Naive thymus-derived CD4-positive, alpha-beta T cell (primary cell): ENCODE measurements at regions not wholly inside any gene's neighbourhood (a gene's known extent, or its start where the extent isn't known, plus 50 kb on each side); places are given as distances from the start of the nearest gene placed in this dataset.

Experiments
- ATAC-seq: fragments of 150-1000 bp; cut with Tn5 transposase; 2 replicates; pipeline ENCODE4 v1.10.0; 2021; ENCODE audit warnings: mild to moderate bottlenecking, moderate library complexity
- CTCF ChIA-PET: fragments of 350-600 bp; sonication (Branson Sonifier 250); formaldehyde crosslinking; loops from one replicate; lab custom pipeline; 2021; ENCODE audit warnings: antibody characterized with exemption; lab: Charles Lee
- POLR2A ChIA-PET: fragments of 350-600 bp; sonication (Branson Sonifier 250); formaldehyde crosslinking; loops from one replicate; lab custom pipeline; 2021; ENCODE audit warnings: antibody characterized with exemption, inconsistent platforms; lab: Charles Lee
- DNase-seq, 9 donors: peaks; one replicate each; pipeline versions ENCODE4 v3.0.0 to v3.0.0-alpha.2; 2020 to 2022; ENCODE audit warnings: mixed read lengths in 1 of 9
- H3K27ac ChIP-seq: one replicate; pipeline ENCODE4 v1.7.0; 2013; ENCODE audit warnings: mild to moderate bottlenecking, low read depth, low read length, moderate library complexity
- H3K27me3 ChIP-seq, 2 donors: one replicate each; pipeline ENCODE4 v1.7.0; 2013; ENCODE audit warnings: low read length in 2 of 2, mild to moderate bottlenecking in 2 of 2, moderate library complexity in 2 of 2; ENCODE audit not compliant: control insufficient read depth in 2 of 2, insufficient read depth in 2 of 2
- H3K36me3 ChIP-seq, 3 experiments: 1 replicate in 2 of 3; 2 replicates in 1 of 3; pipeline ENCODE4 v1.7.0; 2013; ENCODE audit warnings: low read length in 3 of 3, mild to moderate bottlenecking in 3 of 3, moderate library complexity in 1 of 3; ENCODE audit not compliant: insufficient read depth in 3 of 3, control insufficient read depth in 2 of 3
- H3K4me1 ChIP-seq, 2 donors: one replicate each; pipeline ENCODE4 v1.7.0; 2013; ENCODE audit warnings: low read length in 2 of 2, mild to moderate bottlenecking in 2 of 2, moderate library complexity in 1 of 2; ENCODE audit not compliant: control insufficient read depth in 2 of 2, insufficient read depth in 2 of 2
- H3K4me3 ChIP-seq: 2 replicates; pipeline ENCODE4 v1.7.0; 2013; ENCODE audit warnings: mild to moderate bottlenecking, low read length
- H3K9me3 ChIP-seq, 3 experiments: 1 replicate in 2 of 3; 2 replicates in 1 of 3; pipeline ENCODE4 v1.7.0; 2013; ENCODE audit warnings: low read length in 3 of 3; ENCODE audit not compliant: control insufficient read depth in 2 of 3
- H3K27ac Mint-ChIP-seq, 9 donors: one replicate each; pipeline ENCODE4 v1.8.0; 2020 to 2022; ENCODE audit warnings: mixed read lengths in 9 of 9, mild to moderate bottlenecking in 8 of 9, moderate library complexity in 5 of 9, inconsistent platforms in 2 of 9
- H3K27me3 Mint-ChIP-seq, 5 donors: one replicate each; pipeline ENCODE4 v1.8.0; 2021 to 2022; ENCODE audit warnings: mixed read lengths in 5 of 5, mild to moderate bottlenecking in 1 of 5
- H3K36me3 Mint-ChIP-seq, 5 donors: one replicate each; pipeline ENCODE4 v1.8.0; 2020 to 2022; ENCODE audit warnings: mixed read lengths in 5 of 5, mild to moderate bottlenecking in 3 of 5, inconsistent platforms in 1 of 5
- H3K4me1 Mint-ChIP-seq, 7 donors: one replicate each; pipeline ENCODE4 v1.8.0; 2020 to 2022; ENCODE audit warnings: mixed read lengths in 7 of 7, mild to moderate bottlenecking in 3 of 7, inconsistent platforms in 1 of 7
- H3K4me3 Mint-ChIP-seq, 10 donors: one replicate each; pipeline ENCODE4 v1.8.0; 2020 to 2022; ENCODE audit warnings: mild to moderate bottlenecking in 10 of 10, mixed read lengths in 10 of 10, moderate library complexity in 6 of 10, inconsistent platforms in 2 of 10
- H3K9me3 Mint-ChIP-seq, 11 donors: one replicate each; pipeline ENCODE4 v1.8.0; 2020 to 2022; ENCODE audit warnings: mixed read lengths in 11 of 11, mild to moderate bottlenecking in 4 of 11, inconsistent platforms in 1 of 11, moderate library complexity in 1 of 11
- intact Hi-C, 2 donors: fragments of 100-400 bp; cut with micrococcal nuclease; formaldehyde crosslinking; loops; one replicate each; pipeline ENCODE4 v1.15.1; 2023

- Histone ChIP-seq H3K36me3 (no peaks in the 10 kb centered on the region), H3K4me1 (no peaks in the 10 kb centered on the region), H3K4me3 (no peak overlapping the region), H3K9me3 (no peaks in the 10 kb centered on the region), H3K27ac (no peak overlapping the region), H3K27me3 (no peaks in the 10 kb centered on the region)
- H3K27me3 Mint-ChIP-seq = no peaks in the 10 kb centered on the region
- H3K4me3 Mint-ChIP-seq = no peak overlapping the region
- ATAC-seq = no peak
- H3K27ac Mint-ChIP-seq = no peak overlapping the region
- CTCF ChIA-PET = no interaction called here
- no peaks in the 10 kb centered on the region for H3K4me1 Mint-ChIP-seq
- no peaks in the 10 kb centered on the region for H3K9me3 Mint-ChIP-seq
- DNase-seq = no peak
- intact Hi-C loops = loop anchor here in 1 of 2 donors (10.0 kb wide), 1 partner anchor 135 kb away; no protein-coding TSS in a partner anchor
- POLR2A ChIA-PET = no interaction called here
- H3K36me3 Mint-ChIP-seq = no peaks in the 10 kb centered on the region
Measured at GRCh38 chr18:1710114-1710513, 805.4 kb downstream of the ADCYAP1 start.

GRCh38 chr18:1732143-1732542 lies 827.5 kb downstream of the ADCYAP1 start:
- Histone ChIP-seq H3K27ac (no peak overlapping the region), H3K36me3 (no peaks in the 10 kb centered on the region), H3K27me3 (no peaks in the 10 kb centered on the region), H3K9me3 (no peaks in the 10 kb centered on the region), H3K4me3 (no peak overlapping the region), H3K4me1 (no peaks in the 10 kb centered on the region)
- Mint-ChIP-seq H3K4me3 (no peak overlapping the region), H3K36me3 (no peaks in the 10 kb centered on the region), H3K27me3 (no peaks in the 10 kb centered on the region), H3K27ac (no peak overlapping the region), H3K4me1 (no peaks in the 10 kb centered on the region), H3K9me3 (peaks cover 0 to 10% (median 2%) of the 10 kb centered on the region in 11 donors)
- ChIA-PET POLR2A (no interaction called here), CTCF (no interaction called here)
- intact Hi-C loops = no loop called here
- ATAC-seq = no peak
- no peak for DNase-seq

GRCh38 chr18:1746131-1746530 lies 825.2 kb downstream of the METTL4 start:
- Mint-ChIP-seq H3K36me3 (no peaks in the 10 kb centered on the region), H3K27me3 (peaks cover 0 to 7% (median 4%) of the 10 kb centered on the region in 5 donors), H3K27ac (no peak overlapping the region), H3K9me3 (peaks cover 0 to 20% (median 0%) of the 10 kb centered on the region in 11 donors), H3K4me1 (no peaks in the 10 kb centered on the region), H3K4me3 (no peak overlapping the region)
- Histone ChIP-seq H3K27ac (no peak overlapping the region), H3K36me3 (no peaks in the 10 kb centered on the region), H3K4me1 (no peaks in the 10 kb centered on the region), H3K9me3 (no peaks in the 10 kb centered on the region), H3K4me3 (no peak overlapping the region), H3K27me3 (no peaks in the 10 kb centered on the region)
- POLR2A ChIA-PET = no interaction called here
- no peak for ATAC-seq
- CTCF ChIA-PET = no interaction called here
- intact Hi-C loops = no loop called here
- no peak for DNase-seq

- Histone ChIP-seq H3K27ac (no peak overlapping the region), H3K27me3 (no peaks in the 10 kb centered on the region), H3K4me3 (no peak overlapping the region), H3K36me3 (no peaks in the 10 kb centered on the region), H3K9me3 (no peaks in the 10 kb centered on the region), H3K4me1 (no peaks in the 10 kb centered on the region)
- Mint-ChIP-seq H3K36me3 (peaks cover 0 to 4% (median 0%) of the 10 kb centered on the region in 5 donors), H3K9me3 (peaks cover 0 to 12% (median 0%) of the 10 kb centered on the region in 11 donors), H3K4me3 (no peak overlapping the region), H3K27ac (no peak overlapping the region), H3K27me3 (peaks cover 0 to under 1% (median 0%) of the 10 kb centered on the region in 5 donors), H3K4me1 (no peaks in the 10 kb centered on the region)
- ChIA-PET CTCF (no interaction called here), POLR2A (no interaction called here)
- intact Hi-C loops = no loop called here
- DNase-seq (no peak), ATAC-seq (no peak)
Measured at GRCh38 chr18:1751249-1751648, 820.1 kb downstream of the METTL4 start.

- Mint-ChIP-seq H3K4me1 (no peaks in the 10 kb centered on the region), H3K27me3 (no peaks in the 10 kb centered on the region), H3K27ac (no peak overlapping the region), H3K9me3 (peaks cover 0 to 17% (median 3%) of the 10 kb centered on the region in 11 donors), H3K36me3 (peaks cover 0 to 2% (median 0%) of the 10 kb centered on the region in 5 donors), H3K4me3 (no peak overlapping the region)
- H3K27me3 ChIP-seq = no peaks in the 10 kb centered on the region
- DNase-seq = no peak
- H3K4me3 ChIP-seq = no peak overlapping the region
- ATAC-seq = no peak
- no peaks in the 10 kb centered on the region for H3K9me3 ChIP-seq
- no peaks in the 10 kb centered on the region for H3K4me1 ChIP-seq
- no peaks in the 10 kb centered on the region for H3K36me3 ChIP-seq
- intact Hi-C loops = no loop called here
- H3K27ac ChIP-seq = no peak overlapping the region
- POLR2A ChIA-PET = no interaction called here
- CTCF ChIA-PET = no interaction called here
Measured at GRCh38 chr18:1760901-1761300, 810.4 kb downstream of the METTL4 start.

- H3K36me3 Mint-ChIP-seq = no peaks in the 10 kb centered on the region
- Histone ChIP-seq H3K36me3 (no peaks in the 10 kb centered on the region), H3K4me3 (no peak overlapping the region), H3K4me1 (no peaks in the 10 kb centered on the region), H3K9me3 (no peaks in the 10 kb centered on the region), H3K27me3 (no peaks in the 10 kb centered on the region), H3K27ac (no peak overlapping the region)
- H3K27me3 Mint-ChIP-seq = no peaks in the 10 kb centered on the region
- no peak overlapping the region for H3K27ac Mint-ChIP-seq
- no peak for ATAC-seq
- H3K9me3 Mint-ChIP-seq = peaks cover 0 to 8% (median 1%) of the 10 kb centered on the region in 11 donors
- no peak for DNase-seq
- ChIA-PET POLR2A (no interaction called here), CTCF (no interaction called here)
- intact Hi-C loops = no loop called here
- H3K4me1 Mint-ChIP-seq = no peaks in the 10 kb centered on the region
- H3K4me3 Mint-ChIP-seq = no peak overlapping the region
Measured at GRCh38 chr18:1774261-1774660, 797.0 kb downstream of the METTL4 start.

GRCh38 chr18:1777843-1778242 lies 793.5 kb downstream of the METTL4 start:
- H3K9me3 ChIP-seq = no peaks in the 10 kb centered on the region

More at GRCh38 chr18:1777843-1778242, 793.5 kb downstream of the METTL4 start:
- ATAC-seq (no peak), DNase-seq (no peak)
- H3K4me1 Mint-ChIP-seq = no peaks in the 10 kb centered on the region
- intact Hi-C loops = no loop called here
- no peaks in the 10 kb centered on the region for H3K27me3 ChIP-seq
- H3K27ac Mint-ChIP-seq = no peak overlapping the region
- no peaks in the 10 kb centered on the region for H3K36me3 Mint-ChIP-seq
- ChIA-PET POLR2A (no interaction called here), CTCF (no interaction called here)
- no peaks in the 10 kb centered on the region for H3K36me3 ChIP-seq
- peaks cover 0 to 8% (median 1%) of the 10 kb centered on the region in 11 donors for H3K9me3 Mint-ChIP-seq
- H3K4me3 Mint-ChIP-seq = no peak overlapping the region
- no peak overlapping the region for H3K27ac ChIP-seq
- H3K4me1 ChIP-seq = no peaks in the 10 kb centered on the region
- H3K4me3 ChIP-seq = no peak overlapping the region
- H3K27me3 Mint-ChIP-seq = no peaks in the 10 kb centered on the region
